ENCODE measurements at regions not wholly inside any gene's neighbourhood (a gene's known extent, or its start where the extent isn't known, plus 50 kb on each side); places are given as distances from the start of the nearest gene placed in this dataset.

DNA sequence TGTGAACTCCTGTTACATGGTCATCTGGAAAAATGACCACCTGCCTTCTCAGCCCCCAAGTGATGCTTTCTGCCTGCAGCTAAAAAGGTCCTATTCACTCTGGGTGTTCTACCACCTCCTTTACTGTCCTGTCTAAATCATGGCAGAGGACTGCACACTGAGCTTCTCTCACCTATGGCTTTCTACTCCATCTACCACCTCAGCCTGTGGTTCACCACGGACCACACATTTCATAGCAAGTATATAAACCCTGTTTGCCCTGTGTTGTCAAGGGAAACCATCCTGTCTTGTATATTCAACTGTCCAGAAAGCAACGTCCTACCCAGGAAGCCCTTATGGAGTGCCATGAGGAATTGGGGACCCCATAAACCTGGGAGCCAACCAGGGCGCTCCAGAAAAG is 167.4 kb upstream of the ITGA1 start:
- TF ChIP-seq, protein P1, sequence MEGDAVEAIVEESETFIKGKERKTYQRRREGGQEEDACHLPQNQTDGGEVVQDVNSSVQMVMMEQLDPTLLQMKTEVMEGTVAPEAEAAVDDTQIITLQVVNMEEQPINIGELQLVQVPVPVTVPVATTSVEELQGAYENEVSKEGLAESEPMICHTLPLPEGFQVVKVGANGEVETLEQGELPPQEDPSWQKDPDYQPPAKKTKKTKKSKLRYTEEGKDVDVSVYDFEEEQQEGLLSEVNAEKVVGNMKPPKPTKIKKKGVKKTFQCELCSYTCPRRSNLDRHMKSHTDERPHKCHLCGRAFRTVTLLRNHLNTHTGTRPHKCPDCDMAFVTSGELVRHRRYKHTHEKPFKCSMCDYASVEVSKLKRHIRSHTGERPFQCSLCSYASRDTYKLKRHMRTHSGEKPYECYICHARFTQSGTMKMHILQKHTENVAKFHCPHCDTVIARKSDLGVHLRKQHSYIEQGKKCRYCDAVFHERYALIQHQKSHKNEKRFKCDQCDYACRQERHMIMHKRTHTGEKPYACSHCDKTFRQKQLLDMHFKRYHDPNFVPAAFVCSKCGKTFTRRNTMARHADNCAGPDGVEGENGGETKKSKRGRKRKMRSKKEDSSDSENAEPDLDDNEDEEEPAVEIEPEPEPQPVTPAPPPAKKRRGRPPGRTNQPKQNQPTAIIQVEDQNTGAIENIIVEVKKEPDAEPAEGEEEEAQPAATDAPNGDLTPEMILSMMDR (IDR thresholded peaks at IDR 0.05) = no peak
- TF ChIP-seq POLR2A (IDR thresholded peaks at IDR 0.05) = no peak
